ENCODE measurements at regions not wholly inside any gene's neighbourhood (a gene's known extent, or its start where the extent isn't known, plus 50 kb on each side); places are given as distances from the start of the nearest gene placed in this dataset.

- TF ChIP-seq CTCF (IDR thresholded peaks at IDR 0.05; ENCODE audit: low read length) (no peak), EZH2 (IDR thresholded peaks at IDR 0.05; ENCODE audit: borderline replicate concordance, low read length) (no peak)
Observed at GRCh38 chr9:107588393-107588792, 98.8 kb upstream of the KLF4 start.

Data from OCI-LY1 (cell line).